Activated CD8-positive, alpha-beta T cell treated with anti-CD3 and anti-CD28 coated beads for 36 hours (primary cell): ENCODE measurements at regions not wholly inside any gene's neighbourhood (a gene's known extent, or its start where the extent isn't known, plus 50 kb on each side); places are given as distances from the start of the nearest gene placed in this dataset.

Experiments used
- ATAC-seq: fragments of 200-7000 bp; cut with Tn5 transposase; one replicate; pipeline ENCODE4 v1.10.0; 2021; ENCODE audit warnings: mild to moderate bottlenecking, moderate library complexity
- CTCF ChIA-PET: fragments of 350-600 bp; sonication (Branson Sonifier 250); formaldehyde crosslinking; loops from one replicate; lab custom pipeline; 2021; ENCODE audit warnings: antibody characterized with exemption; lab: Charles Lee
- POLR2A ChIA-PET: fragments of 350-600 bp; sonication (Branson Sonifier 250); formaldehyde crosslinking; loops from one replicate; lab custom pipeline; 2021; ENCODE audit warnings: antibody characterized with exemption; lab: Charles Lee
- DNase-seq: peaks from one replicate; pipeline ENCODE4 v3.0.0-alpha.2; 2020
- H3K27ac Mint-ChIP-seq: one replicate; pipeline ENCODE4 v1.8.0; 2021; ENCODE audit warnings: mild to moderate bottlenecking, mixed read lengths
- H3K27me3 Mint-ChIP-seq: one replicate; pipeline ENCODE4 v1.8.0; 2021; ENCODE audit warnings: mixed read lengths
- H3K36me3 Mint-ChIP-seq: one replicate; pipeline ENCODE4 v1.8.0; 2021; ENCODE audit warnings: low read depth, mixed read lengths
- H3K4me1 Mint-ChIP-seq: one replicate; pipeline ENCODE4 v1.8.0; 2021; ENCODE audit warnings: low read depth, mixed read lengths
- H3K4me3 Mint-ChIP-seq: one replicate; pipeline ENCODE4 v1.8.0; 2021; ENCODE audit warnings: mild to moderate bottlenecking, moderate library complexity, mixed read lengths
- H3K9me3 Mint-ChIP-seq: one replicate; pipeline ENCODE4 v1.8.0; 2021; ENCODE audit warnings: mixed read lengths
- intact Hi-C: fragments of 100-400 bp; cut with micrococcal nuclease; formaldehyde crosslinking; loops from one replicate; pipeline ENCODE4 v1.10.0; 2022
- TF ChIP-seq, protein P1 (sequence below): fragments of 200-600 bp; IDR thresholded peaks from one replicate; pipeline ENCODE4 v1.8.0; 2022; ENCODE audit warnings: antibody characterized with exemption, mild to moderate bottlenecking

DNA sequence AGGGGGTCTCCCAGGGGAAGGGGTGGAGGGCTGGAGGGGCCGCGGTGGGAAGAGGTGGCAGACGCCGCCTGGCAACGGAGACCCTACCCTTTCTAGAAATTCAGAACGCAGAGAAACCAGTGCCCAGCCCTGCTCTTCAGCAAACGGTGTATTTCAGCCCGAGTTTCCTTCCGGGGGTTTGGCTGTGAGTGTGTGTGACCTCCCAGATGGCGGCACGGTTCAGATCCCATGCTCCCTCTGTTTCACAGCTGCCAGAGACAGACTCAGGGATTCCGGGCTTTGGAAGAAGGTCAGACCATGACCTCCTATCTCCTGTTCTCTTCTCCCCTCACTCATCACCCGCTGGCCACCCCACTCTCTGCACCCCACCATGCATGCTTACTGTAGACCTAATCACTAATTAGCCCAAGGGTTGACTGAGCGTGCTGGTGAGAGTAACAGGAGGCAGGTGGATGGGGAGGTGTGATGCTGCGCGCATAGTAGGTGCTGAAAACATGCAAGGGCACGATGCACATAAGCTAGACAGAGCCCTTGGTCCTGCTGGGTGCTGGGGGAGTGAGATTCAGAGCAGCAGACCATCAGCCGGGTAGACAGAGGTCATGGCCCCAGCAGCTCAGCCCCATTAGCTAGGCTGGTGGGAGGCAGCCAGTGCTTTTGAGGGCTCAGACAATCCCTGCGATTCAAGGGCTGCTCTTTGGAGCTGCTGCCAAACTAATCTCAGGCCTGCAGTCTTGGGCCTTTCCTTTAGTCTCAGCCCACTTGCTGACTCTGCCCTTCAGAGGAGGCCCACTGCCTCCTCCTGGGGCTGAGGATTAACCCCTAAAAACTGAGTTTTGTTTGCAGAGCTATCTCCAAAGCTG, 256.5 kb upstream of the CADM1 start:
- CTCF ChIA-PET = no interaction called here
- Mint-ChIP-seq H3K36me3 (no peaks in the 10 kb centered on the region), H3K4me3 (no peak overlapping the region)

DNA sequence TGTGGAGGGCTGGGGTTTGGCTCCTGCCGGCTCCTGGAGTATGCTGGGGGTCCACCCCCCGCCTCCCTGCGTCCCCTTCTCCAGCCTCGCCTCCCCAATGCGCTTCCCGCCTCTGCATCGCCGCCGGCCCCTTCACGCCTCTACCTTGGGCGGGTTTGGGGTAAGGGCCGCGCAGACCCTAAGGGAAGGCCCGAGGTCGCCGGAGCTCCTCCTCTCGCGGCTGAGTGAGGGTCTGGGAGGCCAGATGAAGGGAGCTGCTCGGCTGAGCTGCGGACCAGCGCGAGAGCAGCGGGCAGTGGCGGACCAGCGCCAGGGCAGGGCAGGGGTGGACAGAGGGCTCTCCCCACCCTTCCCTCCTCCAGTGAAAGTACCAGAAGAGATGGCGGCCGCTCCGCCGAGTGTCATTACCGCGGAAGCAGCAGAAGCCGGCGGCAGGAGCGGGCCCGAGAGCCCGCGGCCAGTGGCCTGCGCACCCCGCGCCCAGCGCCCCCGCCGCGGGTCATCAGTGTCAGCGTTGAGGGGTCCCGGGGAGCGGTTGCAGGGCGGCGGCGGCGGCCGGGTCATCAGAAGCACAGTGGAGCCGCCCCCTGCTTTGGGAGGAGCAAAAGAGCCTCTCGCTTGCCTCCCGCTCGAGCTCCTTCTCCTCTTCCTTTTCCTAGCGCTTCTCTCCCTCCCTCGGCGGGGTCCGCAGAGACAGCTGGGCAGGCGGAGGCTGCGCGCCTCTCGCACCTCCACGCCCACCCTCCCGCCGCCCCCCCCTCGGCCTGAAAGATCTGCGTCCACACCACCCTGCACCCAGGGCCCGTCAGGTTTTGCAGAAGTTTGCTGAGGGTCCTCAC, 255.6 kb upstream of the CADM1 start:
- CTCF ChIA-PET = no interaction called here
- DNase-seq (no peak), ATAC-seq (no peak)
- Mint-ChIP-seq H3K9me3 (no peaks in the 10 kb centered on the region), H3K4me3 (no peak overlapping the region), H3K36me3 (no peaks in the 10 kb centered on the region), H3K27me3 (peaks cover 25% of the 10 kb centered on the region), H3K4me1 (no peaks in the 10 kb centered on the region), H3K27ac (no peak overlapping the region)
- TF ChIP-seq, protein P1, sequence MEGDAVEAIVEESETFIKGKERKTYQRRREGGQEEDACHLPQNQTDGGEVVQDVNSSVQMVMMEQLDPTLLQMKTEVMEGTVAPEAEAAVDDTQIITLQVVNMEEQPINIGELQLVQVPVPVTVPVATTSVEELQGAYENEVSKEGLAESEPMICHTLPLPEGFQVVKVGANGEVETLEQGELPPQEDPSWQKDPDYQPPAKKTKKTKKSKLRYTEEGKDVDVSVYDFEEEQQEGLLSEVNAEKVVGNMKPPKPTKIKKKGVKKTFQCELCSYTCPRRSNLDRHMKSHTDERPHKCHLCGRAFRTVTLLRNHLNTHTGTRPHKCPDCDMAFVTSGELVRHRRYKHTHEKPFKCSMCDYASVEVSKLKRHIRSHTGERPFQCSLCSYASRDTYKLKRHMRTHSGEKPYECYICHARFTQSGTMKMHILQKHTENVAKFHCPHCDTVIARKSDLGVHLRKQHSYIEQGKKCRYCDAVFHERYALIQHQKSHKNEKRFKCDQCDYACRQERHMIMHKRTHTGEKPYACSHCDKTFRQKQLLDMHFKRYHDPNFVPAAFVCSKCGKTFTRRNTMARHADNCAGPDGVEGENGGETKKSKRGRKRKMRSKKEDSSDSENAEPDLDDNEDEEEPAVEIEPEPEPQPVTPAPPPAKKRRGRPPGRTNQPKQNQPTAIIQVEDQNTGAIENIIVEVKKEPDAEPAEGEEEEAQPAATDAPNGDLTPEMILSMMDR = no peak
- POLR2A ChIA-PET = no interaction called here
- intact Hi-C loops = no loop called here

More for the DNA sequence above, 256.5 kb upstream of the CADM1 start:
- ATAC-seq = no peak
- TF ChIP-seq, protein P1 = no peak
- no peaks in the 10 kb centered on the region for H3K9me3 Mint-ChIP-seq
- H3K4me1 Mint-ChIP-seq = no peaks in the 10 kb centered on the region
- no peak for DNase-seq
- H3K27me3 Mint-ChIP-seq = peaks cover 25% of the 10 kb centered on the region
- H3K27ac Mint-ChIP-seq = no peak overlapping the region
- intact Hi-C loops = no loop called here
- POLR2A ChIA-PET = no interaction called here

DNA sequence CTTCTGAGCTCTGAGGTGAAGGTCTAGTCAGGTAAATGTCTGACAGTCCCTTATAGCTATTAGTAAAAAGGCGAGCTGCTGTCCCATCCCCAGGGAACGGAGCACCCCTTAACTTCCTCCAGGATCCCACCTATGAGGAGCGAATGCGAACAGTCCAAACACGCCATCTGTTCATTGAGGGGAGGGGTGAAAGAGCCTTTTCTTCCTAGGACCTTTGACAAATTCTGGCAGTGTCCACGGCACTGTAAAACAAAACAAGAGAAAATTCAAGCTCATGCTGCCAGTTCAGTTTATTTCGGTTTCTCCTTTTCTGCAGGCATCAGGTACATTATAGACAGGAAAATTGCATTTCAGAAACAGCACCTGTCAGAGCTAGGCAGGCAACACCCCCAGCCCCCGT, 253.8 kb upstream of the CADM1 start:
- DNase-seq (no peak), ATAC-seq (no peak)
- POLR2A ChIA-PET = no interaction called here
- Mint-ChIP-seq H3K36me3 (no peaks in the 10 kb centered on the region), H3K27ac (no peak overlapping the region), H3K4me1 (no peaks in the 10 kb centered on the region), H3K27me3 (peaks cover 25% of the 10 kb centered on the region), H3K4me3 (no peak overlapping the region), H3K9me3 (no peaks in the 10 kb centered on the region)
- intact Hi-C loops = no loop called here
- CTCF ChIA-PET = no interaction called here
- TF ChIP-seq, protein P1 = no peak

DNA sequence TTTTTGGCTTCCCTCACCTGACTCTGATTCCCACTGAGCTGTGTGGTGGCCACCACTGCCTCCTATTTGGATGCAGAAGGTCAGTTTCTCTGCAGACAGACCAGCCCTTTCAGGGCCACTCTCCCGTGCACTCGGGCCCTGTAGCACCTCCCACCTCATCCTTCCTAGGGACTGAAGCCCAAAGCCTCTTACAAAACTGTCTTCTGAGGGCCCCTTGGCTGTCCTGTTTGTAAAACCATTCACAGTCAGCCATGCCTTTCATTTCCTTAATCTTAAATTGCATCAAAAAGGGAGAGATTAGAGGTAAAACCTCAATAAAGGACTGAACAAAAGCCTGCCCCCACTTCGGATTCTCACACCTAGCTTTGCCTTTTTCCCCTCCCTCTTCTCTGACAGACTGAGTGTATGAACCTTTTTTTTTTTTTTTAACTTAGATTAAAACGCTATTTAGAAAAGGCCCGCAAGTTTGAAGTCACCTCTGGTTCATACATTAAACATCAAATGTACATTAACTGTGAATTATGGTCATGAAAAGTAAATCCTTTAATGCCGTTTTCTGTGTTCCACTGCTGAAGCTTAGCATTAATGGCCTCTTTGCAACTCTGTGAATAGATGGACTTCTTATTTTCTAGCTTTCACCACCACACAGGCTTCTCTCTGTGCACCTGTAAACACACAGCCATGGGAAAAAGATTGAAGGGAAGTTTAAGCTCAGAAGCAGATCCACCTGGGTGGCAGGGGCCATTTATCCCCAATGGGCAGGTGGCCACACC, 247.2 kb upstream of the CADM1 start:
- Mint-ChIP-seq H3K9me3 (no peaks in the 10 kb centered on the region), H3K4me3 (no peak overlapping the region), H3K4me1 (no peaks in the 10 kb centered on the region), H3K27me3 (peaks cover 4% of the 10 kb centered on the region), H3K36me3 (no peaks in the 10 kb centered on the region), H3K27ac (no peak overlapping the region)
- intact Hi-C loops = no loop called here
- ChIA-PET POLR2A (no interaction called here), CTCF (no interaction called here)
- ATAC-seq (no peak), DNase-seq (no peak)
- TF ChIP-seq, protein P1 = no peak
